GM21576 (cell line): ENCODE measurements at regions not wholly inside any gene's neighbourhood (a gene's known extent, or its start where the extent isn't known, plus 50 kb on each side); places are given as distances from the start of the nearest gene placed in this dataset.

ENCODE experiments used
- ATAC-seq: cut with Tn5 transposase; IDR thresholded peaks from one replicate; pipeline ENCODE4 v1.9.1; 2021; ENCODE audit warnings: mild to moderate bottlenecking, moderate library complexity; ENCODE audit not compliant: unreplicated experiment

- no peak for ATAC-seq
Observed at GRCh38 chr15:46386356-46386755, 751.5 kb downstream of the SQOR start.

- ATAC-seq: no peak
Observed at GRCh38 chr15:46389739-46390138, 754.9 kb downstream of the SQOR start.

- ATAC-seq: no peak
Observed at GRCh38 chr15:46394463-46394862, 759.6 kb downstream of the SQOR start.

GRCh38 chr15:46408312-46408711 lies 773.5 kb downstream of the SQOR start:
- no peak for ATAC-seq

GRCh38 chr15:46409841-46410301 lies 775.0 kb downstream of the SQOR start:
- ATAC-seq: no peak

GRCh38 chr15:46410705-46411104 lies 775.9 kb downstream of the SQOR start:
- no peak for ATAC-seq

GRCh38 chr15:46411900-46412299 lies 777.1 kb downstream of the SQOR start:
- no peak for ATAC-seq

GRCh38 chr15:46413799-46414198 lies 779.0 kb downstream of the SQOR start:
- no peak for ATAC-seq

- no peak for ATAC-seq
Observed at GRCh38 chr15:46416544-46416943, 781.7 kb downstream of the SQOR start.

GRCh38 chr15:46420990-46421389 lies 786.2 kb downstream of the SQOR start:
- ATAC-seq: no peak

- ATAC-seq: no peak
Observed at GRCh38 chr15:46441294-46442062, 806.6 kb downstream of the SQOR start.

- no peak for ATAC-seq
Observed at GRCh38 chr15:46442184-46442583, 807.4 kb downstream of the SQOR start.

- no peak for ATAC-seq
Observed at GRCh38 chr15:46442901-46443590, 808.2 kb downstream of the SQOR start.

GRCh38 chr15:46450112-46450809 lies 815.4 kb downstream of the SQOR start:
- no peak for ATAC-seq

GRCh38 chr15:46450810-46451182 lies 816.0 kb downstream of the SQOR start:
- no peak for ATAC-seq

GRCh38 chr15:46452297-46452820 lies 817.5 kb downstream of the SQOR start:
- no peak for ATAC-seq

GRCh38 chr15:46456456-46456855 lies 821.6 kb downstream of the SQOR start:
- ATAC-seq: no peak

GRCh38 chr15:46460431-46461094 lies 825.7 kb downstream of the SQOR start:
- ATAC-seq: no peak

- no peak for ATAC-seq
Observed at GRCh38 chr15:46461416-46461815, 826.6 kb downstream of the SQOR start.

GRCh38 chr15:46467041-46467440 lies 832.2 kb downstream of the SQOR start:
- ATAC-seq: no peak

- ATAC-seq: no peak
Observed at GRCh38 chr15:46471096-46471495, 836.3 kb downstream of the SQOR start.
